Fibroblast of upper back skin (primary cell): ENCODE measurements at regions not wholly inside any gene's neighbourhood (a gene's known extent, or its start where the extent isn't known, plus 50 kb on each side); places are given as distances from the start of the nearest gene placed in this dataset.

ENCODE experiments used
- DNase-seq: peaks from one replicate; pipeline ENCODE4 v3.0.0-alpha.2; 2013

DNA sequence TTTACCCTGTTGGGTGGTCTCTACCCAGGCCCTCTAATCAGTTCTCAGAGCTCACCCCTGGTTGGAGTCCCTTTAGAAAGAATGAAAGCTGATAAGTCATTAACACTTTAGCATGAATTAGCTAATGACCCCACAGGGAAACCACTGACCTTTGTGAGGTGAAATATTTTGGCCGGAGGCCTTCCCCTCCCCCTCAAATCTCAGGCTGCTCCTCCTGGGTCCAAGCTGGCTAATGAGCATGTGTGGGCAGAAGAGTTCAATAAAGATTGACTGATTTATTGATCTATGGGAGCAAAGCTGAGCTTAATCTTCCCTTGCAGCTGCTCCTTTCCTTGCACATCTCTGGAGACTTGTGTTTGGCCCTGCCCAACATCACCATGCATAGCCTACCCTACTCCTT lies 78.8 kb upstream of the CCDC85A start:
- DNase-seq = no peak

DNA sequence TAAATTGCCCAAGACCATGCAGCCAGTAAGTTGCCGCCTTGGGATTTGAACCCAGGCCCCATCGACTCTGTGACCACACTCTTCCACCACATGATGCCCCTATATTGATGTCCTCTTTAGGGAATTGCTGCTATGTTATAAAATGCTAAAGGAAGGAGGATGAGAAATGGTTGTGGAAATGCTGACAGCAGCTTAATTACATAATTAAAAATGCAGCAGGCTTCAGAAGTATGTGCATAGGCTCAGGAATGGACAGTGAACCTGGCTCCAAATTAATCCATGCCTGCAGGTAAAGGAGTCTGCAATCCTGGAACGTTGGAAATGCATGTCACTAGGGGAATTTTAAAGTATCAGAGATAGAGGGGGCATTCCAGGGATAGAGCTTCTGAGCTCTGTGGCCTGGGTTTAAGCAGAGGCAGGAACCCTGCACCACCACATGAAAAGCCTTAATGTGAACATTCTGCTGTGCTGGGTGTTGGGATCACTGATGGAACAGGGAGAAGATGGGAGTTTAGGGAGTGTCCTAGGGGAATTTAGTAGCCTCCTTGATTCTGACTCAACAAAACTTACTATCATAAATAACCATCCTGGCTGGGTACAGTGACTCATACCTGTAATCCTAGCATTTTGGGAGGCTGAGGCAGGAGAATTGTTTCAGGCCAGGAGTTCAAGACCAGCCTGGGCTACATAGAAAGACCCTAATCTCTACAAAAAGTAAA lies 76.1 kb upstream of the CCDC85A start:
- no peak for DNase-seq

- DNase-seq = no peak
These were observed 75.0 kb upstream of the CCDC85A start for GRCh38 chr2:56108806-56109205.

- DNase-seq = no peak
These were observed 73.8 kb upstream of the CCDC85A start for GRCh38 chr2:56109994-56110393.

DNA sequence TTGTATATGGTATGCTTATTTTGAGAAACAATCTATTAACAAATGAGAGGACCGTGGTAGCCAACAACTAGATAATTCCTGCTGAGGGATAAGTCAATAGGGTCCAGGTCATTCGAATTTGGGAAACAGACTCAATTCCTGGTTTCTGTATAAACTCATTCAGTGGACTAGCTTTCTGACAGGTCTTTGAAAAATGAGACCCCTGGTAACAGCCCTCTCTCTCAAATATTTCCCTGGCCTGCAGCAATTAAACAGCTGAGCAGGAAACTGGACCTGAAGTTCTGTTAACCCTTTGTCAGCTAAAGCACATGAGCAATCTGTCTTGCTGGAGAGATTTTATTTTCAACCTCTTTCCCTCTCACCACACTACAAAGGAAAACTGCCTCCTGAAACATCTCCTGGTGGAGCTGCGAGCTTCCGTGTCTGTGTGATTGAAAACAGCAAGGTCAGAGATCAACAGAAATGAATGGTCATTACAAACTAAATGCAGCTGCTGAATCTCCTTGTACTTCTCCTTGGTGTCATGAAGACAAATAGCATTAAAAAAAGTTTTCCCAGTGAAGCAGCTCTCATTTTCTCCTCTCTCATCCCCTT lies 70.3 kb upstream of the CCDC85A start:
- DNase-seq = no peak

GRCh38 chr2:56117764-56118163 lies 66.0 kb upstream of the CCDC85A start:
- no peak for DNase-seq

- DNase-seq = no peak
These were observed 65.3 kb upstream of the CCDC85A start for GRCh38 chr2:56118474-56118873.

- no peak for DNase-seq
These were observed 61.8 kb upstream of the CCDC85A start for GRCh38 chr2:56121995-56122394.

DNA sequence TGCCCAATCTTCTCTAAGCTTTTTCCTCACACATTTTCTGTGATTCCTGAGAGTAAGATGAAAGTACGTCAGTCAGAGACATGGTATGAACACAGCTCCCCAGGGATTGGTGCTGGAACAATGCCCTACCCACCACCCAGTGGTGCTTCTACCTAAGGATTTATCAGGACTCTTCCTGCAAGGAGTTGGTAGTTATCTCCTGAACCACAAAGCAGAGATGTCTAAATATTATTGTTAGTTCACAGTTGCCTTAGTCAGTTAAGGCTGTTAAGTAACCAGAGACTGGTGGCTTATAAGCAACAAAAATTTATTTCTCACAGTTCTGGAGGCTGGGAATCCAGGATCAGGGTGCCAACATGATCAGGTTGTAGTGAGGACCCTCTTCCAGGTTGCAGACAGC lies 60.3 kb upstream of the CCDC85A start:
- no peak for DNase-seq

- peak; percentile 11 for DNase-seq
These were observed 56.8 kb upstream of the CCDC85A start for GRCh38 chr2:56127010-56127409.

DNA sequence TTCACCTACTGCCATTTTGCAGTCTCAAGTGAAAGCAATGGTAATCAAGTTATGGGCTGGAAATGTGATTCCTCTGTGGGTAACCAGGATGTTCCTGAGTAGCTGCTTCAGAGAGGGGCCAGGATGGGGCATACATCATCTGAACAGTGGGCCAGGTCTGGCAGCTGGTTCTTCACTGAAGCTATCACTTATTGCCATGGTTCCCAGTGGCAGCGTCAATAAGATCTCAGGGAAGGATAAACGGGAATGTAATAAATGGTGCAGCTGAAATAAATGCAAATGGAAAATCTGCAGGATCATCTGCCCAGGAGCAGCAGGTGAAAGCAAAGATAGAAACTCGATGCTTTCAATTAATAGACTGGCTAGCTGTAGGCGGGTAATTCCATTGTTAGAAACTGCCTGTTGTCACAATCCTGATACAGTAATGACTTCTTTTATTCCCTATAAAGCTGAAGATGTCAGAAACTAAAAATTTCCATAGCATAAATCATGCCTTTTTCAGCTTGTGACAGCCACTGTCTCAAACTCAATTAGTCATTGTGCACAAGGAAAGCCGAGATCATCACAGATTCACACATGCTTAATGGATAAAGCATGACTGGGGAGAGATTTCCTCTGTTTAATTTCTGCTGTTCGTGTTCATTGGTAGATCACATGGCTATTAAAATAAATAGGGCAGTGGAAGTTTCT lies 56.2 kb upstream of the CCDC85A start:
- no peak for DNase-seq

DNA sequence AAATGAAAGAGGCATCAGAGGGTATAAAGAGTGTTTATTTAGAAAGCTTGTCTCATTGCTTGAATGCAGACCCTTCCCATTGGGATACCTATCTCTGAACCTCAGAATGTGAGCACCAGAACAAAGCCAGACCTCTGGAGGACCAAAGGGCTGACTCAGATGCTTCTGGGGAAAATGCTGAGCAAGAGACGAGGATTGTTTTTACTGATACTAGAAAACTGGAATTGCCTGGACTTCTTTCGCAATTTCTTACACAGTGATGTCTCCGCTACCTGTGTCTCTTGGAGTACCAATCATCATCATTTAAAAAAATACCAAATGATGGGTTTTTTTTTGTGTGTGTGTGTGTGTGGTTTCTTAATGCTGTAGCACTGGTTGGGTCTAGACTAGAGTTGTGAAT lies 55.6 kb upstream of the CCDC85A start:
- DNase-seq = peak; percentile 11

GRCh38 chr2:56130463-56131070 lies 53.2 kb upstream of the CCDC85A start:
- peak; percentile 52 for DNase-seq

GRCh38 chr2:56132138-56132537 lies 51.7 kb upstream of the CCDC85A start:
- peak; percentile 59 for DNase-seq

GRCh38 chr2:56133441-56133840 lies 50.3 kb upstream of the CCDC85A start:
- DNase-seq = no peak

GRCh38 chr2:56133931-56134629 lies 49.7 kb upstream of the CCDC85A start:
- no peak for DNase-seq
